Right kidney (tissue), 1 donor: ENCODE measurements at regions not wholly inside any gene's neighbourhood (a gene's known extent, or its start where the extent isn't known, plus 50 kb on each side); places are given as distances from the start of the nearest gene placed in this dataset.

Source experiments
- DNase-seq: peaks from one replicate; pipeline ENCODE4 v3.0.0-alpha.2; 2016

DNA sequence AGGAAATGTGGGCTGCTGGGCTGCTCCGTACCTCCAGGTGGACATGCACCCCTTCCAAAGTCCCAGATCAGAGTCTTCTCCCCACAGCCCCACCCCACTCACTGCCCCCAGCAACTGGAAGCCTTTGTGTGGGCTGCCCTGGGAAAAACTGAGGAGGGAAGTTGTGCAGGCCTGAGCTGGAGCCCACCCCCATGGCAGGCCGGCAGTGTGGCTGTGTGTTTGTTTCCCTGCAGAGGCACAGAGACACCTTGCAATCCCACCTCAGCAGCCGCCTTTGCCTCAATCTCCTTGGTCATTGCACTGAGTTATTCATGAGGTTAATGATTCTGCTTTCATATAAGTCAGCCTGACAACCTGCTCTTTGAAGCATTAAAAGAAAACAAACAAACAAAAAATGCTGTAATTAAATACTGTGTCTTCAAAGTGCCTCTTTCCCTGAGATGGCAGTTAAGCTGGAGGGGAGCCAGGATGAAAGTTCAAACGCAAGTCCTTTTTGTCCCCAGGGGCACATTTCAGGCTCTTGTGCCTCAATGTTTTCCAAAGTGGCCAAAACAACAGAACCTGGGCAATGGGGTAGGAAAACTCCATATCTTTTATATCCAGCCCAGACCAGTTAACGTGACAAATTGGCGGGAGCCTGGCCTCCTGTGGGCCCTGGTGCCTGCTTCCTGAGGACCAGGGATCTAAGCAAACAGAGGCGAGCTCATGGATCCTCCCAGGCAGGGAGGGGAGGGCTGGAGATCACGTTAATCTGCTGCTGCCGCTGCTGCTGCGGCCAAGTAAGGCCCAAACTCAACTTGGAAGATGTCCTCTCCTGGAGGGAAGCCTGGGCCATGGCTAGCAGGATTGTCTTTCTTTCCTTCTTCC is 51.9 kb upstream of the TSPAN11 start:
- peak; percentile 47 for DNase-seq

DNA sequence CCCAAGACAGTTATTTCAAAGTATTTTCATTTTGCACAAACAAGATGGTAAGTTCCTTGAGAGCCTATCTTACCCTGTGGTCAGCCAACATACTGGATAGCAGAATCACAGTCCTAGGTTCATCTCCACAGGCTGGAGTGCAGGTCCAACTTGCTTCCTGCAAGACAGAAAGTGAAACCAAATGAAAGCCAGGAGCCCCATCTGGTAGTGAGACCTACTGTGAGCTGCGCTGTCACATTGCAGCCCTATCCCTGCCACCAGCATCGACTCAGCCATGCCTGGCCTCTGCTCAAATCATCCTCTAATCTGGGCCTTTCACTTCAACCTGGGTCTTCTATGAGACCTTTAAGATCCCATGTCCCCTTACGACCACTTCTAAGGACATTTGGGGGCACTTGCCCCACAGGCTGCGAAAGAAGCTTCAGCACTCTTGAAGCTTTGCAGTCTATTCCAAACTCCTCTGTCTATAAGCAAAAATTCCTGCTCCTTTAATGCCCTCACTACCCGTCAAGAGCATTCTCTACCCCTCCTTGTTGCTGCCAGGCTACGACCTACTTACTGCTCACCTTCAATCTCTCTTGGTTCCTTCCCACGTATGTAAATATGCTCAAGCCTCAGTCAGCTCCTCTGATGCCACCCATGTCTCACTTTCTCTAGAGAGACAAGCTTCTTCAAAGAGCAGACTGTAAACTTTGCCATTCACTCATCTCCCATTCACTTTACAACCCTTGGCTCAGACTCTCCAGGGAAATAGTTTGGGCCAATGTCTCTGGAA is 55.9 kb upstream of the TSPAN11 start:
- DNase-seq: no peak

DNA sequence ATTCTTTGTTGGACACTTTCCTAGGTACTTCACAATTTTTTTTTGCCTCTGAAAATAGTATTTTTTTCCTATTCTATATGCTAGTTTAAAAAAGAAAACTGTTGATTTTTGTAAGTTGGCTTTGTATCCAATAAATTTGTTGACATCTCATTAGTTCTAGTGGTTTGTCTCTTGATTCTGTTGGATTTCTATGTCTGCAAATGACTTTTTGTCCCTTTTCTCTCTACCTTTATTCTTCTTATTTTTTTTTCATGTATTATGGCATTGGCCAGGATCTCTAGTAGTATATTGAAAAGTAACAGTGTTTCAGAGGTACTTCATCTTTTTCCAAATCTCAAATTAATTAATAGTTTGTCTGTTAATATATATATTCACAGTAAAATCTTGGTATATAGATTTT is 59.1 kb upstream of the TSPAN11 start:
- no peak for DNase-seq

DNA sequence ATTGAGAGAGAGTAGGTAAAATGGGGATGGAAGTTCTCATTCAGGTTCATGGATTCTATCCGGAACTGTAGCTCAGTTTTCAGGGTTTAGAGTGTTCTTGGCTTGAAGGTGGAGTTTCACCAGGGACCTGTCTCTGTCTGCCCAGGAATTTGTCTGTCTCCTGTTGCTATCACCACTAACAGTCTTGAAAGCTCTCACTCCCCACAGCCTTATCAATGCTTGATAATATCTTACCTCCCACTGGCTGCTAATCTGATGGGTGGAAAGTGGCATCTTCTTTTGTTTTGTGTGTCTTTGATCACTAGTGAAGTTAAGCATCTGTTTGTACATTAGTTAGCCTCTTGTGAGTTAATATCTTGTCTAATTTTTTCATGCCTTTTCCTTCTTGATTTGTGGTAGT is 60.3 kb upstream of the TSPAN11 start:
- no peak for DNase-seq

DNA sequence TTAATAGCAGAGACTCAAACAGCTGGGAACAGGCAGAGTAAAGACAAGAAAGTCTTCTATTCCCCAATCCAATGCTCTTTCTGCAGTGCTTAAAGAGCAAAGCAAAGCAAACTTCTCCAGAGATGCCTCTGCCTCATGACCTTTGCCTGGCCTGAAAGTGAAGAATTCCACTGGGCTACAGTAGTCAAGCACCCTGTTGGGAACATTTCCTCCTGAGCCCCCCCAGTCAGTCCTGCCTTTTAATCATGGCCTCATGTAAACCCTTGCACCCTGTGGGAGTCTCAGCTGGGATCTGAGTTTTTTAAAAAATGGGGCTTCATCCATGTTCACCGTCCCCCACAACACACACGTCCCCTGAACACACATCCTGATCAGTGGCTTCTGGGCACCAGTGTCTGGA is 62.7 kb upstream of the TSPAN11 start:
- no peak for DNase-seq

DNA sequence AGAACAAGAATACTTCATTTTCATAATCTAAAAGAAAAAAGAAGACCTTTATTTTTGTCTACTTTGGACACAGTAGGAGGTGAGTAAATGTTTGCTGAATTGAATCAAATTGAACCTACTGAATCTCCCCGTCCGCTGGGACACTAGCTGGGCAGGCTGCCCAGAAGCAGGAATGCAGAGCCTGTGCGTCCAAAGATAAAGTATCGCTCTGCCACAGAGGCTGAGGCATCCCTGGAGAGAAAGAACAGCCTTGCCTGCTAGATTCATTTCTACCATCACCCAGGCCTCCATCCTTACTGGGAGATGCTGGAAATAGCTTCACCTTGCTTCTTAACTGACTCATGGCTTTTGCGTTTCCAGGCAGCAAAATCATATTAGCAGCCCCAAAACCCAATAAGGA is 64.1 kb upstream of the TSPAN11 start:
- DNase-seq: no peak

DNA sequence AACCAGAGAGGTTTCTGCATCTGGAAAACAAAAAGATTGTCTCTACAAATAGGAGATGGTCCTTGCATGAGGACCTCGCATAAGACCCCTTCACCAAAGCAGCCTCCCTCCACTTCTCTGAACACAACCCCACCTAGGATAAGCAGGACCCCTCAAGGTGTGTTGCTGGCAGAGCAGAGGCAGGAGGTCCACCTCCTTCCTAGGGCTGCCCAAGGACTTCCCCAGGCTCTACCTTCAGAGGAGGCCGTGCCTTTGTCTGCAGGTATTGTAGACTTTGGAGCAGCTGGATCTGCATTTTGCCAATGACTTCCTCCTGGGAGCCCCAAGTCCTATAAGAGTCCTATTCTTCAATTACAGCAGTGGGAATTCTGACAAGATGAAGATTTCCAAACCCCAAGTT is 67.3 kb upstream of the TSPAN11 start:
- DNase-seq: no peak

DNA sequence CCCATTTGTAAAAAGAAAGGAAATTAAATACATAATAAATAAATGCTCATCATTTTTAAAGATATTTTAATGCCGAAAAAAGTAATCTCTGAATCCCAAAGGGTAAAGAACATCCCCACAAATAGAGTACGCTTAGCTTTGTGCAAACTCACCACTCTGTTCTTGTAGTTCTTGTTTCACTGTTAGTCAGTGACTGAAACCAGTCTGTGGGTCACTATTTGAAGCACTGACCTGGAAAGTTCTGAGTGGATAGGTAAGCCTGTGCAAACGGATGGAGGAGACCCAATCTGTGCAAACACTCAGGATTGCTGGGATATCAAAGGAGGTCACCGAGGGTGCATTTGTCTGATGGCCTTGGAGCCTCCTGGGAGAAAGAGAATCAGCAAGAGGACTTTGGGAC is 68.1 kb upstream of the TSPAN11 start:
- DNase-seq: no peak

DNA sequence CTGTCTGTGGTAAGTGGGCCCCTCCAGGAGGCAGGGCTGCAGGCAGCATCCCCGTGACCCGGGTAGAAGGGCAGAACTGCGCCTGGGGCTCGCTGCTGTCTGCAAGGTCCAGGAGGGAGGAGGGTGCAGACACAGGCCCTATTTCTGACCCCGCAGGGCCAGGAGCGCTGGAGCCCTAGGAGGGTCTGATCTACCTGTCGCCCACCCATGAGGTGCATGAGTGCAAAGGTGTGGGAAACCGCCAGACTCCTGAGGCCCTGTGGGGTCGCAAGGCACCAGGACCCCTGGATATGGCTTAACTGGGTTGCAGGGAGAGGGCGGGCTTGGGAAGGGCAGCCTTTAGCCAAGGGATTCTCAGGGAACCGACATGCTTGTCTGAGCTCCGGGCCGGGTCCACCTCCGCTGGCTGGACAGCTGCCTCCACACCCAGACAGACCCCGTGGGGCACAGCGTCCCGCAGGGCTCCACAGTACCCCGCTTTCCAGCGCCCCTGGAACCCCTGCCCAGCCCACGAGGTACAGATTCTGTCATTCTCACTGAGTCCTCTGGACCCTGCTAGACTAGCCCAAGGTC is 72.9 kb upstream of the TSPAN11 start:
- no peak for DNase-seq

DNA sequence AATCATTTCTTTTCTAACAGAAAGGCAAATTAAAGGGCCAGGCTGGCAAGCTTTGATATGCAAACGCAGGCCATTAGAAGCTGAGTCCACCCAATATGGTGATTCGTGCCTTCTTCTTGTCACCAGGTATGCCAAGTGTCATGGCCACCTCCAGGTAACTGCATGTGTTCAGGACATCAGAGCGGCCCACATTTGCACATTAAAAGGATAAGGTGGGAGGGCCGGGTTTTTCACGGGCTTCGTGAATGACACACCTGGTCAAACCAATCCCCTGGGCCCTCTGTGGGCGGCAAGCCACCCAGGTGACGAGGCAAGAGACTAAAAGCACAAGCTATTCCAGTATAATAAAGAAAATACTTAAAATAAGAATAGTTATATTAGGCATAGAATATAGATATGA is 75.9 kb upstream of the TSPAN11 start:
- no peak for DNase-seq

DNA sequence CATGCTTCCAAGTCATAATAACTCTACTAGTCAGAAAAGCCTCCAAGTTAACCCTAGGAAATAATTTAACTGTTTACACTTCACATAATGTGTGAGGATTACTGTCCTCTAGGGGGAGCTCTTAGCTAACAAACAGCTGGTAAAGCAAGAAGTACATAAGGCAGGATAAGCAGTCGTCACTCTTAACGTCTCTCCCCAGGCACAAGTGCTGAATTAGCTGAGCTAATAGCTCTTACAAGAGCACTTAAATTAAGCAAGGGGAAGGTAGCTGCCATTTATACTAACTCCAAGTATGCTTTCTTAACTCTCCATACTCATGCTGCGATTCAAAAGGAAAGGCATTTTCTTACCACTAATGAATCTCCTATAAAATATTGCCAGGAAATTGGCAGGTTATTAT is 79.3 kb upstream of the TSPAN11 start:
- DNase-seq: peak; percentile 17

DNA sequence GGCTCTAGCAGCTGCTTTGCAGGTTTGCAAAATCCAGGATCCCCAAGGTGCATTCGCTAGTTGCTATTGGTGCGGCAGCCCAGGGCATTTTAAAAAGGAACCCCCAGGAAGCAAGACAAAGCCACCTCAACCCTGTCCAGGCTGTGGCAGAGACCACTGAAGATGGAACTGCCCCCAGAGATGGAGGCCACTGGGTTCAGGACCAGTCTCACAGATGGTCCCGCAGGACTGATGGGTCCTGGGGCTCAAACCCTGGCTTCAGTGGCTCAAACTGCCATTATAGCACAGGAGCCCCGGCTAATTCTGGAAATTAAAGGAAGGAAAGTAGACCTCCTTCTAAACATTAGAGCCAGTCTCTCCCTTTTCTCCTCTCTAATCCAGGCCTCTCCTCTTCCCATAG is 79.8 kb upstream of the TSPAN11 start:
- DNase-seq: no peak

DNA sequence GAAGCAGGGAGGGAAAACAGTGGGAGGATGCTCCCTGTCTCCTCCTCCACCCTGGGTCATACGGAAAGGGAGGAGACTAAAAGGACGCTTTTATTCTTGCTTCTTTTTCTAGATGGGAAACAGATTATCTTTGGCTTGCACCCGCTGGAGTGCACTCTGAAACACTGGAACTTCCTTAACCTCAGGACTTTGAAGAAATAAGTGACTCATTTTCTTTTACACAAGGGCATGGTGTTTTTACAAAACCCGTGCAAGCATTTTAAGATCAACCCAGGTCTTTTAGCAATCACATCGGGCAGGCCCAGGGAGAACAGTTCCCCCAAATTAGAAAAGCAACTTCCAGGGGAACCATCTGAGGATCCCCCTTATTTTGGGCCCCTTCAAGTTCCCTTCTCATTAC is 80.9 kb upstream of the TSPAN11 start:
- no peak for DNase-seq

DNA sequence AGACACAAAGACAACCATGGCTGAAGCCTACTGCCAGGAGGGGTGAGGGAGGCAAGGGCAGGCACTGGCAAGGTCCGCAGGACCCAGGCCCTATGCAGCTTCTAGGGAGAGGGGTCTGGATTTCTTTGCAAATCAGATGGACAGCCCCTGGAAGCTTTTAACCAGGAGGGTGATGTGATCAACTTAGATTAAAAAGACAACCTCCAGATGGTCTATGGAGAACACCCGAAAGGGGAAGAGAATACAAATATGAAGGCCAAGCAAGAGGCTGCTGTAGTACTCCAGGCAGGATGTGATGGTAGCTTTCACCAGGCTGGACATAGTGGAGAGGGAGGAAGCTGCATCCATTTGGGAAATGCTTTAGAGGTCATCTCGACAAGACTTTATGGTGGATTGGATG is 83.3 kb upstream of the TSPAN11 start:
- DNase-seq: no peak

DNA sequence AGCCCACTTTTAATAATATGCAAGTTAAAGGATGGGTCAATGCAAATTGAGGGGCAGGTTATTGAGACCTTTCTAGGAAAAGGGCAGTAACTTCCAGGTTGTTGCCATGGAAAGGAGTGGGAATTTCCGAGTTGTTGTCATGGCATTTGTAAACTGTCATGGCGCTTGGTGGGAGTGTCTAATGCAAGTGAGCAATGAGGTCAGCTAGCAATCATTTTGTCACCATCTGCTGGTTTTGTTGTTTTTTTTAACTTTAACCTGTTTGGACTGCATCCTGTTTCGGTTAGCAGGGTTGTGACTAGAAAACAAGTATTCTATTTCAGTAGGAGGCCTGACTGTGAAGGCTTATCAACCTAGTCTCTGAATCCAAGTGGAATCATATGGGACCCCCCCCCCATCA is 85.8 kb upstream of the TSPAN11 start:
- DNase-seq: no peak

DNA sequence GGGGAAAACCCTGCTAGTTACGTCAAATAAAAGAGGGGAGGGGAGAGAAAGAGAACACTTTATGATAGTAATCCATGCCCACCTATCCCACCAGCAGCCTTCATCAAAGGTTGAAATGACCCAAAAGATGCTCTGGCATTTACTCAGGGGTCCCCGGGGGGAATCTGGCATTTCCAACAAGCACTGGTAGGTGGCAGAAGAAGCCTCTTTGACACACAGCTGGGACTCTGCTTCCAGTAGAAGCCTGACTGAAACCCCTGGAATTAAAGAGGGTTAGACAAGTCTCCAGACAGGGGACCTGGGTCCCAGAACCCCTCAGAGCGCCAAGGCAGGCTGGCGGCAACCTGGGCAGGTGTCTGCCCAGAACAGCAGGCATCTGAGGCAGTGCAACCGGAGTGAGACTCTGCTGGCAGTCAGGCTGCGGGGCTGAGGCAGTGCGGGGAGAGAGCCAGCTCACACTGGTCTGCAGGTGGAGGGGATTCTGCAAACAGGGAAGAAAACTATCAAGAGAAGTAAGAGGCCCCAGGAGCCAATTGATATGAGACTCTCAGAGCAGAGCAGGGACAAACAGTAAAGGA is 85.0 kb upstream of the CAPRIN2 start:
- no peak for DNase-seq

DNA sequence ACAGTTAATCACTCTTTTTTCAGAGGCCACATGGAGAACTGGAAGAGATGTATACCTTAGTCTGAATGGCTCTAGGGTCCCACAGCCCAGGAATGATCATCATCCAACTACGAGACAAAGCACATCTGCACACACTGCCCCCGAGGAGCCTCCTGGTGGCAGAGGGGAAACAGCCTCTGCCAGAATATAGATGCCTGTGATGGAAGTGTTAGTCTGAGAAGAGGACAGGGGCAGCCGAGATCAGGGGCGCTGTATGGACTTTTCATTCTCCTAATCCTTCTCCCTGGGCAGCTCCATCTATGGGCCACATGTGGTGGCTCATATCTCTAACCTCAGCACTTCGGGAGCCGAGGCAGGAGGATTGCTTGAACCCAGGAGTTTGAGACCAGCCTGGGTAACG is 82.8 kb upstream of the CAPRIN2 start:
- DNase-seq: no peak

DNA sequence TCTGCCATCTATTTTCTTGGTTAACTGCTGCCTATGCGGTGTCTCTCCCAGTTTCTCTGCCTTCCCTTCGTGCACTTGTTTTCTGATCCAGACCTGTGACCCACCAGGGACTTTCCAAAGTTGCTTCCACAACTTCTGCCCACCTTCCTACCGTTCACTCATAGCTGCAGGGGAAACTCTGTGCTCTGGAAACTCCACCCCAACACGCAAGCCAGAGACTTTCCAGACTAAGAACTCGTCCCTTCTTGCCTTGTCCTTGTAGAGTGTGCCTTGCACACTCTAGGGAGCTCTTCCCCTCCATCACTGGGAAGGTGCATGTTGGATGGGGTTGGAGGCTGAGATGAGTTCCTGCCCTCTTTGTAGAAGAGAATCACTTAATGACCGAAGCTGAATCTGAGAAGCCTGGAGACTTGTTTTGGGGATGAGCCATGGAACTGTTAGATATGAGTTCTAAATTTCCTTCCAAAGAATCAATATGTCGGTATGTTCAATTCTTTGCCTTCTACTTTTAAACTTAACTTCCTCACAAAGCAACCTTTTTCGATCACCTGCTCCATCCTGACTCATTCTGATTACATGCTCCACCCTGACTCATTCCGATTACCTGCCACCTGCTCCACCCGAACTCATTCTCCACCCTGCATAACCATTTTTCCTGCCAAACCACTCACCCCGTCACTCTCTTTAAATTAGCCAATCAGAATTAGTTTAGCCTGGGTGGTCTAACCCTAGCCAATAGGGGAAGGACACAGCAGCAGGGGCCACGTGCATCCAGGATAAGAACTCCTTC is 82.1 kb upstream of the CAPRIN2 start:
- no peak for DNase-seq

DNA sequence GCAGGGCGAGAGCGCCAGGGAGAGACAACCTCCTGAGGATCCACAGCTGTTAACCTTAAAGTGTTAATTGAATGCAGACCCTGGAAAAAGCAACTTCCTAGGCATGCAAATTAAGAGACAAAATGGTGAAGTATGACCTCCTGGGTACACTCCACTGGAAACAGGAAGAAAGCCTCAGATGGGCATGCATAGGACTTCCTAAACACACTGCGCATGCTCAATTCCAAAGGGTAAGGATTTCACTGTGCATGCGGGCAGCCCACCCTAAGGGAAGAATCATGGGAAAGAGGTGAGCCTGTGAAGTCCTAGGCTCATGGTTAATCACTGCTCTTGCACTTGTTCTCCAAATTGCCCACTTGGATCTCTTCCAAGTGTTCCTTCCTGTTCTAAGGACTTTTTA is 80.5 kb upstream of the CAPRIN2 start:
- no peak for DNase-seq

DNA sequence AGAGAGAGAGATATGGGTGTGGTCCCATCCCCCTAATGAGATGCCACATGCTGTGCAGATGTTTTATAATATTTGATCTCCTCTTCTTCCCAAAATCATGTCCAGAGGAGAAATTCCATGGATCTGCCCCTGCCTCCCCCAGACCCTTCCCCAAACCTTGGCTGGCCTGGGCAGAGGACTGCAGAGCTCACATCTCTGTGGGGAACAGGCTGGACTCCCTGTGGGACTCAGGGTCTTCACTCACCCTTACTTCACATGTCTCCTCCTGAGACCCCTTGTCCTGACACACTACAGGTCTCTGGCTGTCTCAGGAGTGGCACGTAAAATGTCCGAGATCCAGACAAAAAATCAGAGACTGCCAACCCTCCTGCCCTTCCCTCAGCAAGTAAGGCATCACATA is 76.0 kb upstream of the CAPRIN2 start:
- no peak for DNase-seq

DNA sequence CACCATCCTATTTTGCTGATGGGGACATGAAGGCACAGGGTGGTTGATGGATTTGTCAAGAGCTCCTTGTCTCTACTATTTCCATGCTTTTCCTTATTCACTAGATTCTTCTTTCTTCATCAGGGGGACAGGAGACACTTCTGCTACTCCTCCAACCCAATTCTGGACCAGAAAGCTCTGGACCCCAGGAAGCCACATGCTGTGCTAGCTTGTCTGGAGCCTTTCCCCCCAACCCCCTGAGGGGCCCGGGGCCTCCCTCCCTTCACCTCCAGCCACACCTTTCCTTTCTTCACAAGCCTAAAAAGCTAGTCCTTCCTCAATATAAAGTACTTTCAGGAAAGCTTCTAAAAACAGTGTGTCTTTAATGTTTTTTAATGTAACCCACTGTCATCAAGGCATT is 75.1 kb upstream of the CAPRIN2 start:
- no peak for DNase-seq

DNA sequence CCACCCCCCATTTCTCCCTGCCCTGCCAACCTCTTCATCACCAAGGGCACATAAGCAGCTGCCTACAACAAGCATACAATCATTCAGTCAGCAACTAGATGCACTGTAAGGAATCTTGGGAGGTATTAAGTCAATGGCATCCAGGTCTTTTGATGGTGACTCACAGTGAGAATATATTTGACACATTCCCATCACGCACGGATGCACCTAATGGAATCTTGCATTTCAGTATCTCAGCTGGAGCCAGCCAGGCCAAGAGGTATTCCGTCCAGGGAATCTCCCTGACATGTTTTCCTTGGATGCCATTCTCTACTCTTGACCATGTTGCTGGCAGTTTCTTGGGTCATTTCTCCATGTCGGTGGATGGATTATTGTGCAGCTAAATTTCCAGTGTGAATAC is 73.9 kb upstream of the CAPRIN2 start:
- DNase-seq: no peak
